ENCODE measurements at regions not wholly inside any gene's neighbourhood (a gene's known extent, or its start where the extent isn't known, plus 50 kb on each side); places are given as distances from the start of the nearest gene placed in this dataset.

GRCh38 chr2:221034026-221034701 lies 537.9 kb downstream of the EPHA4 start:
- Histone ChIP-seq H3K9ac (ENCODE audit: low read length in 3 of 3) (no peak overlapping the region), H3K4me3 (ENCODE audit: low read length in 3 of 3) (no peak overlapping the region), H3K27me3 (ENCODE audit: control insufficient read depth, insufficient read depth, low read length) (no peaks in the 10 kb centered on the region), H3K9me3 (ENCODE audit: control insufficient read depth in 2 of 3, insufficient read depth in 1 of 3, low read length in 3 of 3) (no peaks in the 10 kb centered on the region), H3K36me3 (ENCODE audit: control insufficient read depth in 2 of 3, insufficient read depth in 3 of 3, low read length in 3 of 3) (no peaks in the 10 kb centered on the region), H3K27ac (ENCODE audit: low read depth in 2 of 2, low read length in 2 of 2) (no peak overlapping the region), H3K4me1 (ENCODE audit: control insufficient read depth in 2 of 3, insufficient read depth in 2 of 3, low read depth in 1 of 3, low read length in 3 of 3) (no peaks in the 10 kb centered on the region)
- DNase-seq (no peak), FAIRE-seq (no peak)
- intact Hi-C loops (cut with DNase I) = no loop called here
- no peak for TF ChIP-seq CTCF (IDR thresholded peaks at IDR 0.05; ENCODE audit: borderline replicate concordance, extremely low read depth, insufficient read depth)

DNA sequence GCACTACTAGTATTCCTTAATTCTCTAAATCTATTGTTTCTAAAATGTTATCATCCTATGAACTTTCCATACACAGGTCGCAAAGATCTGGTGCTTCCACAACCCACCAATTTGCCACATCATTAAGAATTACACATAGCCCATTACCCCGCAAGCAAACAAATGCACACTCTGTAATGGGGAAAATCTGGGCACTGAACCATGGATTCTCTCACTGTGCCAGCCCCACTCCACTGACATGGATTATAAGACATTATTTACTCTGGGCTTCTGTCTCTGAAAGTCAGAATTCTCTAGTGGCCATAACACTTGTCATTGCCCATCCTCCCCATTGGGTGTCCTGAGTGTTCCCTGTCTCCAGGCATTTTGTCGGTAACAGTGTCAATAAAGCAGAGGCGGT lies 537.1 kb downstream of the EPHA4 start:
- no peak for TF ChIP-seq CTCF (IDR thresholded peaks at IDR 0.05; ENCODE audit: borderline replicate concordance, extremely low read depth, insufficient read depth)
- no peaks in the 10 kb centered on the region for H3K27me3 ChIP-seq (ENCODE audit: control insufficient read depth, insufficient read depth, low read length)
- no peak for DNase-seq
- no peak overlapping the region for H3K27ac ChIP-seq (ENCODE audit: low read depth in 2 of 2, low read length in 2 of 2)
- FAIRE-seq = no peak
- H3K9ac ChIP-seq (ENCODE audit: low read length in 3 of 3) = no peak overlapping the region
- no peak overlapping the region for H3K4me3 ChIP-seq (ENCODE audit: low read length in 3 of 3)
- intact Hi-C loops (cut with DNase I) = no loop called here
- no peaks in the 10 kb centered on the region for H3K36me3 ChIP-seq (ENCODE audit: control insufficient read depth in 2 of 3, insufficient read depth in 3 of 3, low read length in 3 of 3)
- H3K4me1 ChIP-seq (ENCODE audit: control insufficient read depth in 2 of 3, insufficient read depth in 2 of 3, low read depth in 1 of 3, low read length in 3 of 3) = no peaks in the 10 kb centered on the region
- H3K9me3 ChIP-seq (ENCODE audit: control insufficient read depth in 2 of 3, insufficient read depth in 1 of 3, low read length in 3 of 3) = no peaks in the 10 kb centered on the region

DNA sequence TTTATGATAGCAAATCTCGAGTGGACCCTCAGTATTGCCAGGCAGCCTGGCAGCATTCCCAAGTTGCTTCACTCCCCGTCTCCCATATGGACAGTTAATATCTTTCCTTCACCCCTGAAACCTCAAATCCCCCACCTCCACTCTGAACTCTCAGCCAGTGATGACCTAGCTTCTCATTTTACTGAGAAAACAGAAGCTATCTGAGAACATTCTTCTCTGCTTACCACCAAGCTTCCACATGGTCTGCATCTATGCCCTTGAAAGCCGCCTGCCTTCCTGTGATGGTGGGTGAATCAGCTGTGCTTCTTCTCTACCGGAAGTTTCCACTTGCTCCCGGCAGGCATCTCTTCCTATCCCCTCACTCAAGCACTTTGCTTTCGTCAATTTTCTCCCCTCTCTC lies 529.2 kb downstream of the EPHA4 start:
- no peak overlapping the region for H3K27ac ChIP-seq (ENCODE audit: low read depth in 2 of 2, low read length in 2 of 2)
- no peaks in the 10 kb centered on the region for H3K4me1 ChIP-seq (ENCODE audit: control insufficient read depth in 2 of 3, insufficient read depth in 2 of 3, low read depth in 1 of 3, low read length in 3 of 3)
- FAIRE-seq (no peak), DNase-seq (peak in 1 of 5 donors; percentile 13)
- no peaks in the 10 kb centered on the region for H3K27me3 ChIP-seq (ENCODE audit: control insufficient read depth, insufficient read depth, low read length)
- no peak overlapping the region for H3K9ac ChIP-seq (ENCODE audit: low read length in 3 of 3)
- intact Hi-C loops (cut with DNase I) = no loop called here
- no peaks in the 10 kb centered on the region for H3K36me3 ChIP-seq (ENCODE audit: control insufficient read depth in 2 of 3, insufficient read depth in 3 of 3, low read length in 3 of 3)
- no peak overlapping the region for H3K4me3 ChIP-seq (ENCODE audit: low read length in 3 of 3)
- no peak for TF ChIP-seq CTCF (IDR thresholded peaks at IDR 0.05; ENCODE audit: borderline replicate concordance, extremely low read depth, insufficient read depth)
- no peaks in the 10 kb centered on the region for H3K9me3 ChIP-seq (ENCODE audit: control insufficient read depth in 2 of 3, insufficient read depth in 1 of 3, low read length in 3 of 3)

DNA sequence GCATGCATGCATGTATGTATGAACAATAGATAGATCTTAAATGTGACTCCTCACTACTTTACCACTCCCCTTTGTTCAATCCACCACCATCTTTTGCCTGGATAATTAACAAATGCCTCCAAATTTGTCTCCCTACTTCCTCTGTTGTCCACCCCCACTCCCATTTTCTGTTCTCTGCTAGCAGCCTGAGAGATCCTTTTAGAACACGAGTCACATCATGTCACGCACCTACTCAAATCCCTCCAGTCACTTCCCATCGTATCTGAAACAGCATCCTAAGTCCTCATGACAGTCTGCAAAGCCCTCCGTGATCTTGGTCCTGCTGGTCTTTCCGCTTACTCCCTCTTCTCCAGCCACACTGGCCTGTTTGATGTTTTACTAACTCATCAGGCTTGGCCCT lies 527.3 kb downstream of the EPHA4 start:
- Histone ChIP-seq H3K4me1 (ENCODE audit: control insufficient read depth in 2 of 3, insufficient read depth in 2 of 3, low read depth in 1 of 3, low read length in 3 of 3) (no peaks in the 10 kb centered on the region), H3K9ac (ENCODE audit: low read length in 3 of 3) (no peak overlapping the region), H3K9me3 (ENCODE audit: control insufficient read depth in 2 of 3, insufficient read depth in 1 of 3, low read length in 3 of 3) (no peaks in the 10 kb centered on the region), H3K4me3 (ENCODE audit: low read length in 3 of 3) (no peak overlapping the region), H3K36me3 (ENCODE audit: control insufficient read depth in 2 of 3, insufficient read depth in 3 of 3, low read length in 3 of 3) (no peaks in the 10 kb centered on the region), H3K27ac (ENCODE audit: low read depth in 2 of 2, low read length in 2 of 2) (no peak overlapping the region), H3K27me3 (ENCODE audit: control insufficient read depth, insufficient read depth, low read length) (no peaks in the 10 kb centered on the region)
- intact Hi-C loops (cut with DNase I) = no loop called here
- no peak for TF ChIP-seq CTCF (IDR thresholded peaks at IDR 0.05; ENCODE audit: borderline replicate concordance, extremely low read depth, insufficient read depth)
- DNase-seq (no peak), FAIRE-seq (no peak)

Data from kidney (tissue), 13 donors.